MM.1S (cell line): ENCODE measurements at regions not wholly inside any gene's neighbourhood (a gene's known extent, or its start where the extent isn't known, plus 50 kb on each side); places are given as distances from the start of the nearest gene placed in this dataset.

Source experiments
- CTCF ChIP-seq: fragments of 300-600 bp; sonication (generic); IDR thresholded peaks from 2 replicates; pipeline ENCODE4 v1.5.1; 2016; ENCODE audit warnings: antibody characterized with exemption, low read length, mixed read lengths
- EZH2 ChIP-seq: fragments of 300-600 bp; sonication (generic); optimal IDR thresholded peaks from 2 replicates; pipeline ENCODE3; 2017; ENCODE audit warnings: low read depth, mild to moderate bottlenecking, antibody characterized with exemption, low read length, mixed read lengths
- EZH2phosphoT487 ChIP-seq: fragments of 300-600 bp; sonication (generic); IDR thresholded peaks from 2 replicates; pipeline ENCODE4 v1.6.1; 2018; ENCODE audit warnings: antibody characterized with exemption, low read length

GRCh38 chr10:8418631-8419030 is 364.1 kb downstream of the GATA3 start:
- no peak for TF ChIP-seq CTCF
- no peak for TF ChIP-seq EZH2phosphoT487
- no peak for TF ChIP-seq EZH2
